GM06990 (cell line): ENCODE measurements at regions not wholly inside any gene's neighbourhood (a gene's known extent, or its start where the extent isn't known, plus 50 kb on each side); places are given as distances from the start of the nearest gene placed in this dataset.

Source experiments
- DNase-seq: peaks from one replicate; pipeline ENCODE4 v3.0.0-alpha.2; 2011; ENCODE audit not compliant: insufficient read length; ENCODE audit errors: extremely low read depth
- H3K27me3 ChIP-seq: replicated peaks from 2 replicates; pipeline ENCODE4 v1.6.0; 2011; ENCODE audit warnings: low read length; ENCODE audit not compliant: control insufficient read depth, insufficient read depth
- H3K36me3 ChIP-seq: 2 replicates; pipeline ENCODE4 v1.5.1; 2011; ENCODE audit warnings: low read length; ENCODE audit not compliant: control insufficient read depth, insufficient read depth
- H3K4me3 ChIP-seq: replicated peaks from 2 replicates; pipeline ENCODE4 v1.5.1; 2011; ENCODE audit warnings: low read depth, mild to moderate bottlenecking, control low read depth, low read length
- TF ChIP-seq, protein P1 (sequence below): IDR thresholded peaks from 2 replicates; pipeline ENCODE4 v1.5.1; 2011; ENCODE audit warnings: low read length, control low read depth, mild to moderate bottlenecking, inconsistent platforms; ENCODE audit not compliant: insufficient read depth, poor library complexity, severe bottlenecking

DNA sequence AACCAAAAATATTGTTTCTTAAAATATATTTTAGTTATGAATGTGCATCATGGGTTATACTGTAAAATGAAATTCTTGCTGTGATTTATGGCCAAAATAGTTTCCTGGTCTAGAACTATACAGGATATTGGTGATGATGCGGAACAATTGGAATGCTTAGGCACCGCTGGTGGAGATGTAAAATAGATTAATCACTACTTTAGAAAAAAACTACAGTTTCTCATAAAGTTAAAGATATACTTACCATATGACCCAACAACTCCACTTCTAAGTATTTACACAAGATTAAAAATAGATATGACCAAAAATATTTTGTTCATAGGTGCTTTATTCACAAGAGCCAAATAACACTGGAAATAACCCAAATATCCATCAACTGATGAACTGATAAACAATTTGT, 126.7 kb downstream of the TUSC7 start:
- no peaks in the 10 kb centered on the region for H3K27me3 ChIP-seq
- no peak overlapping the region for H3K4me3 ChIP-seq
- no peaks in the 10 kb centered on the region for H3K36me3 ChIP-seq
- TF ChIP-seq, protein P1, sequence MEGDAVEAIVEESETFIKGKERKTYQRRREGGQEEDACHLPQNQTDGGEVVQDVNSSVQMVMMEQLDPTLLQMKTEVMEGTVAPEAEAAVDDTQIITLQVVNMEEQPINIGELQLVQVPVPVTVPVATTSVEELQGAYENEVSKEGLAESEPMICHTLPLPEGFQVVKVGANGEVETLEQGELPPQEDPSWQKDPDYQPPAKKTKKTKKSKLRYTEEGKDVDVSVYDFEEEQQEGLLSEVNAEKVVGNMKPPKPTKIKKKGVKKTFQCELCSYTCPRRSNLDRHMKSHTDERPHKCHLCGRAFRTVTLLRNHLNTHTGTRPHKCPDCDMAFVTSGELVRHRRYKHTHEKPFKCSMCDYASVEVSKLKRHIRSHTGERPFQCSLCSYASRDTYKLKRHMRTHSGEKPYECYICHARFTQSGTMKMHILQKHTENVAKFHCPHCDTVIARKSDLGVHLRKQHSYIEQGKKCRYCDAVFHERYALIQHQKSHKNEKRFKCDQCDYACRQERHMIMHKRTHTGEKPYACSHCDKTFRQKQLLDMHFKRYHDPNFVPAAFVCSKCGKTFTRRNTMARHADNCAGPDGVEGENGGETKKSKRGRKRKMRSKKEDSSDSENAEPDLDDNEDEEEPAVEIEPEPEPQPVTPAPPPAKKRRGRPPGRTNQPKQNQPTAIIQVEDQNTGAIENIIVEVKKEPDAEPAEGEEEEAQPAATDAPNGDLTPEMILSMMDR = no peak
- no peak for DNase-seq

DNA sequence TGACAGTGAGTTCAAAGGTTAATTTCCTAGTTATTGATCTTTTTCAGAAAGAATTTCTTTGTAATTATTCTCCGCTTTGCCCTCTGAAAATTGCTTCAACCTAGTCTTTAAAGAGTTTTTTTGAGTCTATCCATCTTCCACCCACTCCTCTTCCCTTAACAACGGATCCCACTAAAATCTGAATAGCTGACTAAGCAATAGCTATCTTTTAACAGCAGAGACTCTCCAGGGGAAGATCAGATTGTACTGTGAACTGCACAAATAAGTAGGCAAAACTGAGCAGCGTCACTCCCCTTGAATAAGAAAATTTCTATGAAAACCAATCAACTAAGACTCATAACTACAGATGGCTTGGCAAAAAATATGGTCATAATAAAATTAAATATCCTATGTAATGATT, 127.9 kb downstream of the TUSC7 start:
- no peak overlapping the region for H3K4me3 ChIP-seq
- no peaks in the 10 kb centered on the region for H3K27me3 ChIP-seq
- TF ChIP-seq, protein P1 = no peak
- no peak for DNase-seq
- H3K36me3 ChIP-seq = no peaks in the 10 kb centered on the region

DNA sequence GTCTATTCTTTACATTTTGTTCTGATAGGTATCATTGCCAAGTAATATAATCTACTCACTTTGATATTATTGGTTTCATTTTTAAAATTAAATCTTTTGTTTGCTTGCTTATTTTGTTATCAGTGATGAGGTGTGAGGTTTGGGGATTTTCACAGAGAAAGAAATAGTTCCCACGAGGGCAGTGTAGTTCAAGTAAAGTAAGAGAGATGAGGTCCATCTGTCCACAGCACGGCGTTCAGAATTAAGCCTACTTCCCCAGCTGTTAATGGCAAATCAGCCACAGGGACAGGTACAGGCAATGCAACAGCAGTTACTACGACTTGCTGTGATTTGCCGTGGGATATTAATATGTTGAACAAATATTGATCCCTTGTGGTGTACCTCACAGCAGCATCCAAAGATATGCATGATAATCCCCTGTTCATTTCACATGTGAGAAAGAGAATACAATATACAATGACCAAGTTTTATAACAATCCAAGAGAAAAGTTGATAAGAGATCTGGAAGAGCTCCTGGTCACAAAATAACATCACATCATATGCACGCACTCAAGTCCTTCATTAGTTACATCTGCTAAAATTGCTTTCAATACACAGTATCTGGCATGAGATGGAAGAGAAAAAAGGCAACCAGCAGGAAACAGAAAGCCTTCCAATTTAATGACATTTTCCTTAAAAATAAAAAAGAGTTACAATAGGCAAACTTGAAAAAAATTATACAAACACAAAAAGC, 131.6 kb downstream of the TUSC7 start:
- H3K27me3 ChIP-seq = no peaks in the 10 kb centered on the region
- TF ChIP-seq, protein P1 = no peak
- DNase-seq = no peak
- H3K36me3 ChIP-seq = no peaks in the 10 kb centered on the region
- H3K4me3 ChIP-seq = no peak overlapping the region

DNA sequence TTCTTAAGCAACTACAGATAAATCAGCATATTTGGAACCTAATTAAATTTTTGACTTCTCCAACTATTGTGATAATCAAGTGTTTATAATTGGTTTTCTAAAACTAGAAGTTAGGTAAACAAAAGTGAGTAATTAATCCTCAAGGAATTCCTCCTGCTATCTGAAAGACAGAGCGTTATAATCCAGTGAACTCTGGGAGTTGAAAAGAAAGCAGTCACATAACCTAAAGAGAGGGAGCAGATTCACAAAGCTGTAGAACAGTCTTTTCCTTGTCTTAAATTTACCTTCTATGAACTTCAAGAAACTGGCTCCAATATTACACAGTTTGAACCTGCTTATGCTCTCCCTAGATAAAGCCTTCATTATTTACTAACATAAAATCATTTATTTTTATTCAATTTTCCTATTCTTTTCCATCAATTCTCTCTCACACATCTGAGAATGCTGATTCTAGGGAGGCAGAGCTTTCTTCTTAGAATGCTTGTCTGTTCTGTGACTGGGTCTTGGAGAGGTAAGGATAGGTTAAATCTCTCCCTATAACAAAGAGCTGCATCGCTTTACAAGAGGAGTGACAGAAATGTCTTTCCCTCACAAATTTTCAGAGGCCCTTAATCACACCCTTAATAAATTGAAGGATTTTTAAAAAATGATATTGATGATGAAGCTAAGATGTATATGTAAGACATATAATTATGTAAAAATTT, 132.8 kb downstream of the TUSC7 start:
- DNase-seq = no peak
- Histone ChIP-seq H3K36me3 (no peaks in the 10 kb centered on the region), H3K27me3 (no peaks in the 10 kb centered on the region), H3K4me3 (no peak overlapping the region)
- TF ChIP-seq, protein P1 = no peak

DNA sequence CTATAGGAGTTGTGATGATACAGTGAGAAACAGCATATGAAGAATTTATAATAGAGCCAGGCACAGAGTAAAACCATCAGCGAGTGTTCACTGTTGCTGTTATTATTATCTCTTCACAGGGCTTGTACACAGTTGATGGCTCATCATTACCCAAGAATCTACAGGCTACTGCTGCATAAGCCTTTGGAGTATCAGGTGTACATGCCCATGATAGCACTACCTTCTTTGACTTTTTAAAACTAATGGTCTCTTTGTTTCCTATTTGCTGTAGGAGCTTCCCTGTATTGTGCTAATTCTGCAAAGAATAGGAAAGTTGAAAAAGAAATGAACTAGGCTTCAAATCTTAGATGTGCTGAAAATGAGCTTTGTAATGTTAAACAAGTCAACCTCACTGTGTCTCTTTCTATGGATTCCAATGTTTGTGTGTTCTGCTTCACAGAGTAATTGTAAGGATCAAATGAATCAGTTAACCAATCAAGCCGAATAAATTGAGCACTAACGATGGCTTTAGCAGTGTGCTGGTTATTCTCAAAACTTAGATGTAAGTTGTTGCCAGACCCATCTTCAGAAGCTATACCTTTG, 138.8 kb downstream of the TUSC7 start:
- TF ChIP-seq, protein P1 = no peak
- H3K36me3 ChIP-seq = no peaks in the 10 kb centered on the region
- no peak for DNase-seq
- no peaks in the 10 kb centered on the region for H3K27me3 ChIP-seq
- H3K4me3 ChIP-seq = no peak overlapping the region
